Colon (tissue), 2 donors: ENCODE measurements at regions not wholly inside any gene's neighbourhood (a gene's known extent, or its start where the extent isn't known, plus 50 kb on each side); places are given as distances from the start of the nearest gene placed in this dataset.

Experiments used
- FAIRE-seq: peaks from 2 replicates; lab custom pipeline; 2012; peaks lifted over from hg19 to GRCh38; lab: Jason Lieb, UNC
- donor health status: control.
- donor health status: control.

DNA sequence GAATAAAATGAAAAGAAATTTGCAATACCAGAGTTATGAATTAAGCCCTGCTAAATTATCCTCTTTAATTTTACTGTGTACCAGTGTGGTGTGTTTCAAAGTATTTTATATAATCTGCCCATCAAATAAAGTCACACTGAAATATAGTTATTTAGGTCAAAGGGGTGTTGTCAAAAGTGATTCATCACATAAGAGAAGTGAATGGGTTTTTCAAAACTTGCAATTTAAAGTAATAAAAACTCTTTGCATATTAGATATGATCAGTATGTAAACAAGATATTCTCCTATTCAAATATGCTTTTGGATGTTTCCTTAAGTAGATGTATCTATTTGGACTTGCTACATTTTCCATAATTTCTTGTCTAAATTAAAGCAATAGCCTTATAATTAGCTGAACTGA, 1183.0 kb upstream of the CDH18 start:
- FAIRE-seq = no peak

DNA sequence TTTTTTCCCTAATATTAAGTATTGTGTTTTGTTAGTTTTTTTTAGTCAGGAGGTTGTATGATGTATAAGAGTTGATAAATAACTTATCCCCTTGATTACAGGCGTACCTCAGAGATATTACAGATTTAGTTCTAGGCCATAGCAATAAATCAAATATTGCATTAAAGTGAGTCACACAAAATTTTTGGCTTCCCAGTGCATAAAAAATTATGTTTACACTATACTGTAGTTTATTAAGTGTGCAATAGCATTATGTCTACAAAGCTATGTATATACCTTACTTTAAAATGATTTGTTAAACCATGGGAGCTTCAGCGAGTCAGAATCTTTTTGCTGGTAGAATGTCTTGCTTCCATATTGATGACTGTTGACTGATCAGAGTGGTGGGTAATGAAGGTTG, 1180.6 kb upstream of the CDH18 start:
- FAIRE-seq = no peak

DNA sequence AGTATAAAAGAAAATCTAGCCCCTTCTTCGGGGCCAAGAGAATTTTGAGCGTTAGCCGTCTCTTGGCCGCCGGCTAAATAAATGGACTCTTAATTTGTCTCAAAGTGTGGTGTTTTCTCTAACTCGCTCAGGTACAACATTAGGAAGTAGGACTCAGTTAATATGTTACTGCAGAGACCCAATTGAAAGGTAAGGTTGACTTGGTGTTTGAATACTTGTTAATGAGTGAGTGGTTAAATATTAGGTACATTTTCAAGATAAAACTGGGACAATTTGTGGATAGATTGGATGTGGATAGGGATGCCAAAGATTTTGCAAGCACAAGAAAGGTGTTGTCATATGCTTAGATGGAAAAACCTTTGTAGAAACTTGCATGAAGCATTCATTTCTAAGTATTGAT, 1177.3 kb upstream of the CDH18 start:
- FAIRE-seq = no peak

DNA sequence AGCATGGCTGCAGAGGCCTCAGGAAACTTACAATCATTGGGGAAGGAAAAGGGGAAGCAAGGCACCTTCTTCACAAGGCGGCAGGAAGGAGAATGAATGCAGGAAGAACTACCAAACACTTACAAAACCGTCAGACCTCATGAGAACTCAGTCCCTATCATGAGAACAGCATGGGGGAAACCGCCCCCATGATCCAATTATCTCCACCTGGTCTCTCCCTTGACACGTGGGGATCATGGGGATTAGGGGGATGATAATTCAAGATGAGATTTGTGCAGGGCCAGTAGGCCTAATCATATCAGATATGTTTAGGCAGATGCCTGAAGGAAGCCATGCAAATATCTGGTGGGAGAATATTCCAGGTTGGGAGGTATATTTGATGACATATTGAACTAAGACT, 1176.4 kb upstream of the CDH18 start:
- FAIRE-seq = no peak

DNA sequence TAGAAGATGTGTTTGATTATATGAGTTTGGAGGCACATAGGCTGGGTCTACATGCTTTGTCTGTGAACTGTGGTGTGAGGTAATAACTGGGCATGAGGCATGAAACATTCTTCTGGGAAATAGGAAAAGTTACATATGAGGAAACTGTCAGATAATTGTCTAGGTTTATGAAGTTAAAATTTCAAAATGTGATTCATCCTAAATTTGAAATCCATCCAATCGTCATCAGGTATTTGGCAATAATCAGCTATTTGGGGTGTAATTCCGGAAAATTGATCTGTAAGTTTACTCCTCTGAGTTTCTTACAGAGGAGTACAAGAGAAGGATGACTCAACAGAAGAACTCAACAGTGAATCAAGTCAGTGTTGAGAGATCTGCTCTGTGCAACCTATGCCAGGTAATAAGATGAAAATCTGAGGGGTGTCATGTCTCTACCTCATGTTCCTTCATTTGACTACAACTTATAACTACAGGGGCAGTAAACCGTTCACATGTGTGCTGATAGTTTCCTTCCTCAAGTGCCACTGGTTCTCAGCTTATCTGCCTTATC, 1171.6 kb upstream of the CDH18 start:
- FAIRE-seq = no peak

DNA sequence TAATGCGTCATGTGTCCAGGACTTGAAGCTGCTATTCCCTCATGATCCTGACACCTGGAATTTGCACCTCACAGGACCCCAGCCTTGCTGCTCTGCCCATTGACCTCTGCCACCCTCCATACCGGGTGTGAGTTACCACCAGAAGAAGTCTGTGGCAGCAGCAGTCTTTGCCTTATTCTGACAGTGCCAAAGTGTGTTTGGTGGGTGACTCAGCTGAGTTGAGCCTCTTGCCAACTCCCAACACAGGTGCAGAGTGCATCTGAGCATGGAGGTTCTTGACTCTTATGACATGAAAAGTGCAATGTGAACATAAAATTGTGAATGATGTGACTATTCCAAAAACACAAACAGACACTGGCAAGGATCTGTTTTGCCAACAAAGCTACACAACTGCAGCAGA, 1166.5 kb upstream of the CDH18 start:
- FAIRE-seq = no peak

DNA sequence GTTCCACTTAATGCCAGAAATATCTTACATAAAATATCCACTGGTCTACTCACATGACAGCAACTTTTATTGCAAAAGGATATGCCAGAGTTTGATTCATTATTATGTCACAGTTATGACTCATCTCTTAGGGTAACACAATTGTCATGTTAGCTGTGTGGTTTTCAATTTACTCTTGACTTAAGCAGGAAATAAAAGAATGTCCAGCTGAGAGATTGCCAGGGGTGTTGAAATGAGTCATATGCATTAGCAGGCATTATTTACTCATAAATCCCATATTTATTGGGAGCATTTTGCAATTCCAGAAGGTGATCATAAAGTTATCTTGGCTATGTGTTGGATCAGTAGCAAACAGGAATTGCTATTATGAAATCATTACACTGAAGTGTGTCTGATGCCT, 1164.6 kb upstream of the CDH18 start:
- no peak for FAIRE-seq

DNA sequence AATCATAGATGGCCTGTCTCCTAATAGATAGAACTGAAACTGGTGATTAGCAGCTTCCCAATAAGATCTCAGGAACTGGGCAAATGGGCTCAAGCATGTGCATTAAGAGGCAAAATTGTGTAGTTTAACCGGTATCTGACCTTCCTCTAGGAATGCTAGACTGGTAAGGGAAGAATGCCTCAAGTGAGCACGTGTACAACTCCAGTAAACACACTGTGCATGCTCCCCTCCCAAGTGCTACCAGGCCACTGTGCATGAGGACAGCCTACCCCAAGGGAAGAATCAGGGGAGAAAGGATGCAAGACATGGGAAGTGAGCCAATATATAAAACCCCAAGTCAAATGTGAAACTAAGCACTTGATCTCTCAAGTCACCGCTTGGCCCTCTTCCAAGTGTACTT, 1157.4 kb upstream of the CDH18 start:
- no peak for FAIRE-seq

DNA sequence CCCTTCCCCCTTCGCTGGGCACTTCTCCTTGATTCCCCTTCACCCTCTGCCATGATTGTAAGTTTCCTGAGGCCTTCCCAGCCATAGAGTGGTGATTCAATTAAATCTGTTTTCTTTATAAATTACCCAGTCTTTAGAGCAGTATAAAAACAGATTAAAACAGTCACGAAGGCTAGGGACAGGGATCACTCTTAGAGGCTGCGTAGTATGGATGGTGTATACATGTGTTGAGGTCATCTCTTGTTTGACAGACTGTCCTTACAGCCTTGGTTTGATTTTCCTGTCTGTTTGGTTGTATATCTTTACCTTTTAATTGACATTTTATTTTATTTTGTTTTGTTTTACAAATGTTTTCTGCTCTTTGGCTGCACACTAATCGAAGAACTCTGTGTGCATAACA, 1155.7 kb upstream of the CDH18 start:
- no peak for FAIRE-seq

DNA sequence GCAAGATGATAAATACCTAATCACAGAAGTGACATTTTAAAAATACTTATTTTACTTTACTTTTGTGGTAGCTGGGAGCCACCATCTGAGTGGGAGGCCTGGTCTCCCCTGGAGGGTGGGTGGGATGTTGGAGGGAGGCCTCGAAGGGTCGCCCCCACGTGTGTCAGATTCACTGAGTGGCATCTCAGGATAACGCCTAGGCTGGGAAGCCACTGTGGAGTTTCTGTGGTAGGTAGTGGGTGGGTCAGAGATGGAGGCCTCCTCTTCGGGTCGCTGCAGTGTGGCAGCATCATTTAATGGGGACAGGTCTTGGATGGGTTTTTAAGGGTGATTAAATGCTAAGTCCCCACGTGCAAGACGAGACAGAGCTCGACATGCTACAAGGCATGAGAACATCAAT, 1154.8 kb upstream of the CDH18 start:
- FAIRE-seq = no peak

DNA sequence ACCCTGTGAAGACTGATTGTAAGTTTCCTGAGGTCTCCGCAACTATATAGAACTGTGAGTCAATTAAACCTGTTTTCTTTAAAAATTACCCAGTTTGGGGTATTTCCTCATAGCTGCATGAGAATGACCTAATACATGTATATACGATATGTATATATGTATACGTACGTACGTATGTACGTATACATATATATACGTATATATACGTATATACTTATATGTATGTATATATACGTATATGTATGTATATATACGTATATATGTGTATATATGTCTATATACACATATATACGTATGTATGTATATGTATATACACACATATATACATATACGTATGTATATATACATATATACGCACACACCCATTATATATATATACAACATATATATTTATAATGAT, 1153.0 kb upstream of the CDH18 start:
- no peak for FAIRE-seq

DNA sequence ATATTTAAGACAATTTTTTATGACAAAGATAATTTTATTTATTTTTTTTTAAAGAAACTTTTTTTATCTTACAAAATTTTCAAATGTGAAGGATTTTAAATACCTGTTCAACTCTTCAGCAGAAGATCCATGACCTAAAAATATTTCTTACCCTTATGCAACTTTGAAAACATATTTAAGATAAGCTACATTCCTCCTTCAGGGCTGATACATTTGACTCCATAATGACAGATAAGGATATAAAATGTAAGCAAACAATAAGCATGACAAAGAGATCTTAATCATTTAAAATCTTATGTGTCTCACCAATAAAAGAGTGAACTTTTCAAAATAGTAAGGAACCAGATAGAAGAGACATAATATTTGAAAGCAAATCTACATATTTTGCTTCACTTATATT, 1138.2 kb upstream of the CDH18 start:
- FAIRE-seq = peak; percentile 64

DNA sequence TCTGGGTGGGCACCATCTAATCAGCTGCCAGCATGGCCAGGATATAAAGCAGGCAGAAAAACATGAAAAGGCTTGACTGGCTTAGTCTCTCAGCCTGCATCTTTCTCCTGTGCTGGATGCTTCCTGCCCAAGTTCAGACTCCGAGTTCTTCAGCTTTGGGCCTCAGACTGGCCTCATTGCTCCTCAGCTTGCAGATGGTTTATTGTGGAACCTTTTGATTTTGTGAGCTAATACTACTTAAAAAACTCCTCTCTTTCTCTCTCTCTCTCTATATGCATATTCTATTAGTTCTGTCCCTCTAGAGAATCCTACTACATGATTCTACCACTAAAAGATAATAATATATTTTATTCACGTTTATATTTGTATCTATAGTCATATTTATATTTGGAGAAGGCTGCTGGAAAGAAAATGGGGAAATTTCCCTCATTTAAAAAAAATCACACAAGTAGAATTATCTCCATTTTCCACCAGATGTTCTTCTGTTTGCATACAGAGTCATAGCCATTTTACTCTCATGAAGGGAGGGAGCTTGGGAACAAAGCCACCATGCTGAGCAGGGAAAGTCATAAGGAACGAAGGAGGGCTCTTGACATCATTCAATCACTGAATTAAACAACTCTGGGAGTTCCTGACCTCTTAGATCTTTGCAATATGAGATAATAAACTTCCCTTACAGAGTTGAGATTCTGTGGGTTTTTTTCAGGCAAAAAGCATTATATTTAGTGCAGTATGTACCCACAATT, 1137.4 kb upstream of the CDH18 start:
- no peak for FAIRE-seq

DNA sequence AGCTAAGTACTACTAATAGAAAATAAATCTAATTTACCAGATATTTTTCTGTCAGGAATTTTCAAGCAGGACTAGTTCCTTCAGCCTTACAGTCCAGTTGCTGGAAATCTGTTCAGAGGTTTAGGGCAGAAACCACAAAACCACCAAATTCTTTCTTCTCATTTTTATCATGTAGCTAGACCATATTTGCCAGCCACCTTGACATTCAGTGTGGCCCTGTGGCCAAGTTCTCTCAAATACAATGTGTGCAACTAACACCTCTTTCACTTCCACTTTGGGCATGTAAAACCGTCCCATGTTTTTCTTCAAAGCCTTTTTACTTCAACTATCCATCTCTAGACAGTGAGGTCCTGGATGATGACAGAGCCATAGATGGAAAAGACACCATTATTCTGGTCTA, 1133.2 kb upstream of the CDH18 start:
- no peak for FAIRE-seq

DNA sequence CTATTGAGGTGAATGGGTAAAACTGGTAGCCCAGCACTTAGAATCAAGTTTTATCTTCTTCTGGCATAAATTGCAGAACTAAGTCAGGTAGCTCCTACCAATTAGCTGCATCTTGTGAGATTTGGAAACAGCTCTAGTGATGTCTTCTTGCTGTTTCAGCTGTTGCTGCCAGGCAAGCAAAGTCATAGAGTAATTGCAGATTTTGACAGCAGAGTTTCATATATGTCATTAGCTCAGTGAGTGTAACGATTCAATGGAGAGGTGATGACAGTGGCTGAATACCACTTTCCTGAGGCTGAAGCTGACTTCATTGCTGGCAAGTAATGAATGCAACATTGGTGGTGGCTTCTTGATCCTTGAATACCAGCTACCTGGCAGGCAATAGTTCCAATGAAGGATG, 1109.7 kb upstream of the CDH18 start:
- no peak for FAIRE-seq

DNA sequence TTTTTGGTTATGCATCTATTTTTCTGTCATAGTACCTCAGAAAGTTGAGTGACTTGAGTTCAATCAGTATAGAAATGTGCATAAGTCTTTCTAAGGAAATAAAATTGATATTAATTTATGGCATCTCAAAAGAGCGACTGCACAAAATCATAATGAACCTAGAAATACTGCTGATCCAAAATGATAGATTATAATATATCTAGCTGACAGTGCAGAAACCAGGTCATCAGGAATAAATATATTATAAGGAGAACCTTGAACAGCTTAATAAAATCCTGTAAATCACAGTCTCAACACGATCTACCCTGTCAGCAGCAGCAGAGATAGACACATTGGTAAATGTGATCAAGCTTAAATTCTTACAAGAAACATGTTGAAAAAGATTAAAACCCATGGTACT, 1106.6 kb upstream of the CDH18 start:
- no peak for FAIRE-seq

DNA sequence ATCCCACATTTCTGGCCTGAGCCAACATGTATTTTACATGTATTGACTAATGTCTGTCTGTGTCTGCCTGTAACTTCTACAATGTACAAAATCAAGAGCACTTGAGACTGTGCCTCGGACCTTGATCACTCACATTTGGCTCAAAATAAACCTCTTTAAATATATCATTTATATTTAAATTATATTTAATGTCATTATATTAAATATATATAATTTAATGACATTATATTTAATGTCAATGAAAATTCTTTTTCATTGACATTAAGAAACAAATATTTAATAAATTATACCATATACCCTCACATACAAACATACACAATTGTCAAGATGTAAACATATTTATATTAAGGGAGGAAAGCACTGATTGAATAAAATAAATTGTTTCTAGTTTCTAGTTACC, 1099.8 kb upstream of the CDH18 start:
- peak; percentile 68 for FAIRE-seq

DNA sequence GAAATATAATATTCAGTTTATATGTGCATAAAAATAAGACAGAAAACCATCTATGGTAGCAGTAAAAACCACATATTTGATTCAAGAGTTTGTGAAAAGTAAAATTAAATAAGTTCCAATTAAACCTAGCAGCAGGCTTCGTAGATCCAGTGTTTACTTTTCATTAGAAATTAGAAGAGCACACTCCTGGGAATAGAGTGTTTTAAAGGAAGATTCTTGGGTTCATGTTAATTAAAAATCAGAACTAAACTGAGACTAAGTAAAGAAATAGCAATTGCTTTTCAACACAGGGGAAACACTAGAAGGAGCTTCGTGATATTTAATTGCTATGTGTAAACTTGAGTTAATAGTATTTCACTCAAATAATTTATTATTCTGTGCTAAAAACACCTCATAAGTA, 1097.8 kb upstream of the CDH18 start:
- FAIRE-seq = no peak

DNA sequence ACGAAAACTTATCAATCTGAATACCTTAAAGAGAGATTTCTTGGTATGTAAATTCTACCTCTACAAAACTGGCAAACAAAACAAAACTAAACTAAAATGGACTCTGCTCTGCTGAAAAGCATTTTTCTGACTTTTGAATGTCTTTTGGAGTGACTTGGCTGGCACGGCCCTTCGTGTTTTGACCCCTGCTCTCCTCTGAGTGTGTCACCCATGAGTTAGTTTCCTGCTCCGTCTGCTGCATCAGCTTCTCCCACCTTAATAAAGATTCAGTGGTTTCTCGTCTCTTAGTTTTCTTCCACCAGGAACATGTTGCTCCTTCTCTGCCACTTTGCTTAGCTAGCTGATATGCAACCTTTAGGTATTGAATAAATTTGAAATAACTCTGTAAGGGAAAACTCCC, 1084.0 kb upstream of the CDH18 start:
- FAIRE-seq = no peak

DNA sequence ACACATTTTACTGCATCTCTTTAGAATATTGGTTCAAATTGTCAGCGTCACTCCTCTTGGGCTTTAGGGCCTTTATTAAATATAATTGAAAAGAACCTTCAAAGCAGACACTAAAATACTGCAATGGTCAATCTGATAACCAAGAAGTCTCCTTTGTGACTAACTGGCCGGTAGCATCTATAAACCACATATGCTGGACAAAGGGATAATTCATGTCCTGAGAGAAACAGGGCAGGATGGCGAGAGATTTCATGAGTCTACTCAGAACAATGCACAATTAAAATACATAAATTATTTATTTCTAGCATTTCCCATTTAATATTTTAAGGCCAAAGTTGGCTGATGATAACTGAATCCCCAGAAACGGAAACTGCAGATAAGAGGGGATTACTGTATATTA, 1083.4 kb upstream of the CDH18 start:
- no peak for FAIRE-seq

DNA sequence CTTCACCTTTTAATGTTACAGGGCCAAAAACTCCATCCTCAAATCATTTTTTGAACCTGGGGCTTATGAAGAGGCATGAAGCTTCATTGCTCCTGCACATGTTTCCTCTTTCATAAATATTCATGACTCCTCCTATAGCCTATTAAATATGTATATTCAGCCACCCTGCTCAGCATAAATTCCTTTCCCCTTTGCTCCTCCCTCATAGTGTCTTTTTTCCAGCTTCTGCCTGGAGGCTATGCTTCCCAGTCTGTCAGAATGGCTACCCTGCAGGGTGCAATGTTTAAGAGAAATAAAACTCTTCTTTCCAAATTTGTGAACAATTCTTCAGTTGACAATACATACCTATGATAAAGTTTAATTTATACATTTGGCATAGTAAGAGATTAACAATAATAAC, 1082.9 kb upstream of the CDH18 start:
- FAIRE-seq = no peak

DNA sequence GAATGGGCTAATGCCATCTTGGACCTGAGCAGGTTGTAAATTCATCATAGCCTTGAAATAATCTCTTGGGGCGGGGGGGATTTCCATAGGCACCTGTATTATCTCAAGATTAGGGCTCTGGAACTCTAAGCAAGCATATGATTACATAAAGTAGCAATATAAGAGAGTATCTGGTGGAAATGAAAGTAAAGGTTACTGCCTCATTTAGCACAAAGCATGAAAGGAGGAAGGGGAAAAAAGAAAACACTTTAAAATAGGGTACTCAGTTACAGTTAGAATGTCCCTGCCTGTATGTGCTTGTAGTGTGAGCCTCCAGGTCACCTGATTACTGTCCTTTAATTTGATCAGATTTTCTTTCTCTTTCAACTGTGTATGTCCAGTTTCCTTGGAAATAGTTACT, 1079.7 kb upstream of the CDH18 start:
- FAIRE-seq = no peak

DNA sequence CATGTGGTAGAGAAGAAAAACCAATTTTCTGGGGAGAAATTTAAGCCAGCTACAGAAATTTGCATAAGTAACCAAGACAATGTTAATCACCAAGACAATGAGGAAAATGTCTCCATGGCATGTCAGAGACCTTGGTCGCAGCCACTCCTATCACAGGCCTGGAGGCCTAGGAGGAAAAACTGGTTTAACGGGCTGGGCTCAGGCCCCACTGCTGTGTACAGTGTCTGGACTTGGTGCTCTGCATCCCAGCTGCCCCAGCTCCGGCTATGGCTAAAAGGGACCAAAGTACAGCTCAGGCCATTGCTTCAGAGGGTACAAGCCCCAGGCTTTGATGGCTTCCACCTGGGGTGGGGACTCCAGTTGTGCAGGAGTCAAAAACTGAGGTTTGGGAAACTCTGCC, 1075.1 kb upstream of the CDH18 start:
- FAIRE-seq = no peak

DNA sequence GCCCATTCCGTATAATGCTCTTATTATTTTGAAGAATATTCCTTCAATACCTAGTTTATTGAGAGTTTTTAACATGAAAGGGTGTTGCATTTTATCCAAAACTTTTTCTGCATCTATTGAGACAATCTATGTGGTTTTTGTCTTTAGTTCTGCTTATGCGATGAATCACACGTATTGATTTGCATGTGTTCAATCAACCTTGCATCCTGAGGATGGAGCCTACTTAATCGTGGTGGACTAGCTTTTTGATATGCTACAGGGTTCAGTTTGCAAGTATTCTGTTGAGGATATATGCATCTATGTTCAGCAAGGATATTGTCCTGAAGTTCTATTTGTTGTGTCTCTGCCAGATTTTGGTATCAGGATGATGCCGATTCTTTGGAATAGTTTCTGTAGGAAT, 1070.3 kb upstream of the CDH18 start:
- FAIRE-seq = no peak

DNA sequence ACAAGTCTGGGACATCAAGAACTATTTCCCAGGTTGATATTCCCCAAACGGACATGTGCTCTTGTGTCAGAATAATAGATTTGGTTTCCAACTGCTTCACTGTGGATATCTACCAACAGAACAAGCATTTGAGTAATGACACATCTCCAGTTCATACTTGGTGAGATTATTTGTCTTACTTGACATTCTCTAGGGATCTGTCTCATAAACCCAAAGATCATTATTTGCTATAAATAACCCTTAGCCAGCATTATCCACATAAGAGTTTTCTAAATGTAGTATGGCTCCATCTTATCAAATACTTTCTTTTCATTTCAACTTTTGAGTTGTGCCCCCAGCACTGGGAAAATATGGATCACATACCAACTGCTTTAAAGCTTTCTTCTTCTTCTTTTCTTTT, 1063.9 kb upstream of the CDH18 start:
- no peak for FAIRE-seq
